OCI-LY3 (cell line): ENCODE measurements at regions not wholly inside any gene's neighbourhood (a gene's known extent, or its start where the extent isn't known, plus 50 kb on each side); places are given as distances from the start of the nearest gene placed in this dataset.

ENCODE experiments used
- CTCF ChIP-seq: fragments of 200-600, 300-600 bp; sonication (generic); IDR thresholded peaks from 2 replicates; pipeline ENCODE4 v1.5.1; 2014; ENCODE audit warnings: antibody characterized with exemption, low read length, low read depth
- EZH2phosphoT487 ChIP-seq: fragments of 200-600 bp; shearing (Covaris generic); IDR thresholded peaks from 2 replicates; pipeline ENCODE4 v1.6.1; 2018; ENCODE audit warnings: antibody characterized with exemption, mixed run types, low read depth

- TF ChIP-seq CTCF, result no peak
- no peak for TF ChIP-seq EZH2phosphoT487
Observed at GRCh38 chr1:181416268-181416860, 67.0 kb upstream of the CACNA1E start.
